AG04450 (cell line): ENCODE measurements at regions not wholly inside any gene's neighbourhood (a gene's known extent, or its start where the extent isn't known, plus 50 kb on each side); places are given as distances from the start of the nearest gene placed in this dataset.
"Not testable (repeated sequence)": the region's sequence is repeated elsewhere in the genome, so short reads cannot be mapped to it uniquely, and the experiment has no call there.

Source experiments
- CTCF ChIA-PET: fragments of 300-600, 350-600 bp; formaldehyde crosslinking; extraction: SDS; loops from one replicate; lab custom pipeline; 2022; ENCODE audit warnings: antibody characterized with exemption, inconsistent platforms; lab: Charles Lee
- POLR2A ChIA-PET: fragments of 350-600 bp; formaldehyde crosslinking; extraction: SDS; loops from one replicate; lab custom pipeline; 2021; ENCODE audit warnings: antibody characterized with exemption, inconsistent platforms; lab: Yijun Ruan, JAX
- DNase-seq: peaks from one replicate; pipeline ENCODE4 v3.0.0-alpha.2; 2011; ENCODE audit warnings: low read depth, low spot score
- H3K27ac ChIP-seq: one replicate; pipeline ENCODE4 v1.5.1; 2012; ENCODE audit warnings: low read depth, low read length, control low read depth
- H3K27me3 ChIP-seq: one replicate; pipeline ENCODE4 v1.6.0; 2012; ENCODE audit warnings: low read length; ENCODE audit not compliant: control insufficient read depth, insufficient read depth
- H3K4me3 ChIP-seq: 2 replicates; pipeline ENCODE4 v1.5.1; 2011; ENCODE audit warnings: mild to moderate bottlenecking, low read depth, low read length, control low read depth
- H3K9me3 ChIP-seq: 2 replicates; pipeline ENCODE4 v1.5.1; 2012; ENCODE audit warnings: low read length; ENCODE audit not compliant: control insufficient read depth, insufficient read depth
- CTCF ChIP-seq: IDR thresholded peaks from 2 replicates; pipeline ENCODE4 v1.5.1; 2011; ENCODE audit warnings: low read depth, low read length, control low read depth, inconsistent platforms

- Histone ChIP-seq H3K9me3 (no peaks in the 10 kb centered on the region), H3K27me3 (no peaks in the 10 kb centered on the region), H3K4me3 (no peak overlapping the region), H3K27ac (no peak overlapping the region)
- ChIA-PET POLR2A (no interaction called here), CTCF (interaction anchor here (1.2 kb wide), 1 partner anchor 128 kb away, joined by 3 read pairs; no protein-coding TSS in a partner anchor)
- TF ChIP-seq CTCF: no peak
- DNase-seq: no peak
Measured at GRCh38 chr3:56927855-56928254, 126.1 kb upstream of the ARHGEF3 start.

GRCh38 chr3:56926947-56927282, 125.2 kb upstream of the ARHGEF3 start:
- TF ChIP-seq CTCF: no peak
- H3K27ac ChIP-seq: no peak overlapping the region
- DNase-seq: no peak
- no peak overlapping the region for H3K4me3 ChIP-seq
- H3K27me3 ChIP-seq: no peaks in the 10 kb centered on the region
- no peaks in the 10 kb centered on the region for H3K9me3 ChIP-seq
- CTCF ChIA-PET: interaction anchor here (0.5 to 1.2 kb wide), 2 partner anchors 127 to 613 kb away, joined by 3 read pairs; no protein-coding TSS in a partner anchor
- POLR2A ChIA-PET: no interaction called here

- POLR2A ChIA-PET: no interaction called here
- H3K27me3 ChIP-seq: no peaks in the 10 kb centered on the region
- no peaks in the 10 kb centered on the region for H3K9me3 ChIP-seq
- CTCF ChIA-PET: no interaction called here
- H3K4me3 ChIP-seq: no peak overlapping the region
- no peak for DNase-seq
- H3K27ac ChIP-seq: no peak overlapping the region
- TF ChIP-seq CTCF: no peak
Measured at GRCh38 chr3:56926243-56926946, 124.6 kb upstream of the ARHGEF3 start.

- CTCF ChIA-PET, POLR2A ChIA-PET, DNase-seq, H3K27ac ChIP-seq, H3K27me3 ChIP-seq, H3K4me3 ChIP-seq, H3K9me3 ChIP-seq: not testable (repeated sequence)
Measured at GRCh38 chr3:56924700-56925099, 123.0 kb upstream of the ARHGEF3 start.

GRCh38 chr3:56923526-56924224, 121.9 kb upstream of the ARHGEF3 start:
- Histone ChIP-seq H3K27ac (no peak overlapping the region), H3K4me3 (no peak overlapping the region), H3K27me3 (peaks cover 2% of the 10 kb centered on the region), H3K9me3 (no peaks in the 10 kb centered on the region)
- TF ChIP-seq CTCF: no peak
- ChIA-PET POLR2A (no interaction called here), CTCF (no interaction called here)
- DNase-seq: no peak
